ENCODE measurements at regions not wholly inside any gene's neighbourhood (a gene's known extent, or its start where the extent isn't known, plus 50 kb on each side); places are given as distances from the start of the nearest gene placed in this dataset.
"Not testable (repeated sequence)": the region's sequence is repeated elsewhere in the genome, so short reads cannot be mapped to it uniquely, and the experiment has no call there.

DNA sequence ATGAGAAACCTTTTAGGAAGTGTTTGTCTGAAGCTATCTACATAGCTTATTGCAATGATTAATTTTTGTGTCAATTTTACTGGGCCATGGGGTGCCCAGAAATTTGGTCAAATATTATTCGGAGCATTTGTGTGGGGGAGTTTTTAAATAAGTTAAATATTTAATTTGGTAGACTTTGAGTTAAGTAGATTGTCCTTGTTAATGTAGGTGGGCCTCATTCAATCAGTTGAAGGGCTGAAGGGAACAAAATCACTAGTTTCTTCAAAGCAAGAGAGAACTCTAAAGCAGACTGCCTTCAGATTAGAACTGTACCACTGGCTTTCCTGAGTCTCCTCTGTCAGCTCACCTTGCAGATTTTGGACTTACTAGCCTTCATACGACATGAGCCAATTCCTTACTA, 1008.6 kb upstream of the ADAMTS5 start:
- Histone ChIP-seq H3K4me3 (no peak overlapping the region), H3K36me3 (no peaks in the 10 kb centered on the region), H3K27ac (no peak overlapping the region), H3K4me1 (no peaks in the 10 kb centered on the region), H3K9me3 (no peaks in the 10 kb centered on the region), H3K27me3 (no peaks in the 10 kb centered on the region)
- intact Hi-C loops (cut with DNase I), result no loop called here
- TF ChIP-seq, protein P1, sequence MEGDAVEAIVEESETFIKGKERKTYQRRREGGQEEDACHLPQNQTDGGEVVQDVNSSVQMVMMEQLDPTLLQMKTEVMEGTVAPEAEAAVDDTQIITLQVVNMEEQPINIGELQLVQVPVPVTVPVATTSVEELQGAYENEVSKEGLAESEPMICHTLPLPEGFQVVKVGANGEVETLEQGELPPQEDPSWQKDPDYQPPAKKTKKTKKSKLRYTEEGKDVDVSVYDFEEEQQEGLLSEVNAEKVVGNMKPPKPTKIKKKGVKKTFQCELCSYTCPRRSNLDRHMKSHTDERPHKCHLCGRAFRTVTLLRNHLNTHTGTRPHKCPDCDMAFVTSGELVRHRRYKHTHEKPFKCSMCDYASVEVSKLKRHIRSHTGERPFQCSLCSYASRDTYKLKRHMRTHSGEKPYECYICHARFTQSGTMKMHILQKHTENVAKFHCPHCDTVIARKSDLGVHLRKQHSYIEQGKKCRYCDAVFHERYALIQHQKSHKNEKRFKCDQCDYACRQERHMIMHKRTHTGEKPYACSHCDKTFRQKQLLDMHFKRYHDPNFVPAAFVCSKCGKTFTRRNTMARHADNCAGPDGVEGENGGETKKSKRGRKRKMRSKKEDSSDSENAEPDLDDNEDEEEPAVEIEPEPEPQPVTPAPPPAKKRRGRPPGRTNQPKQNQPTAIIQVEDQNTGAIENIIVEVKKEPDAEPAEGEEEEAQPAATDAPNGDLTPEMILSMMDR (IDR thresholded peaks at IDR 0.05), result no peak
- DNase-seq (ENCODE audit: low spot score in 2 of 2), result no peak

DNA sequence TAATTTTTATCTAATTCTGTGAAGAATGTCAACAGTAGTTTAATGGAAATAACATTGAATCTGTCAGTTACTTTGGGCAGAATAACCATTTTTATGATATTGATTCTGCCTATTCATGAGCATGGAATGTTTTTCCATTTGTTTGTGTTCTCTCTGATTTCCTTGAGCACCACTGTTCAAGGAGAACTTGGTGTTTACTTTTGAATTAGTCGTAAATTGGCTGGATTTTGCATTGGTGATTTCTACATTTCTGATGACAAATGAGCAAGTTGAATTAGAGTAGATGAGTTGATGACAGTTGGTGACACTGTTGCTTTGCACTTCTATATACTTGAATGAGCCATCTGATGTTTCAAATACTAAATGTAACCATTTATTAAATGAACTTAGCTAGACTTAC, 1007.3 kb upstream of the ADAMTS5 start:
- H3K4me3 ChIP-seq; intact Hi-C loops (cut with DNase I); H3K36me3 ChIP-seq; H3K27me3 ChIP-seq; H3K9me3 ChIP-seq; DNase-seq (ENCODE audit: low spot score in 2 of 2); H3K27ac ChIP-seq; H3K4me1 ChIP-seq: not testable (repeated sequence)

DNA sequence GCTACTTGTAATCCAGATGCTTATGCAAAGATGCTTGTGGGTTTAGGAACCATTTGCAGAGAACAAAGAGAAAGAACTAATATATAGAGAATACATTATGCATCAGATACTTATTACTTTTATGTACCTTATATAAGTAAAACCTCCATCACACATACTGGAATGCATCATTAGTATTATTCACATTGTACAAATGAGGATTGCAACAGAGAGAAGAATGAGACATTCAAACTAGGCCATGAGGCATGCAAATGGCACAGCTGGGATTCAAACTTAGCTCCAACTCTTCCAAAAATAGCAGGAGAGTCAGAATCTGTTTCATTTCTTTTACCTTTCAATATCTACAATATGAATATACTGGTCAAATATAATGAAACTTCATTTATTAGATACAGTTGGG, 1001.4 kb upstream of the ADAMTS5 start:
- DNase-seq (ENCODE audit: low spot score in 2 of 2); H3K27ac ChIP-seq; H3K4me3 ChIP-seq; H3K4me1 ChIP-seq; H3K27me3 ChIP-seq; H3K36me3 ChIP-seq; intact Hi-C loops (cut with DNase I); H3K9me3 ChIP-seq: not testable (repeated sequence)

DNA sequence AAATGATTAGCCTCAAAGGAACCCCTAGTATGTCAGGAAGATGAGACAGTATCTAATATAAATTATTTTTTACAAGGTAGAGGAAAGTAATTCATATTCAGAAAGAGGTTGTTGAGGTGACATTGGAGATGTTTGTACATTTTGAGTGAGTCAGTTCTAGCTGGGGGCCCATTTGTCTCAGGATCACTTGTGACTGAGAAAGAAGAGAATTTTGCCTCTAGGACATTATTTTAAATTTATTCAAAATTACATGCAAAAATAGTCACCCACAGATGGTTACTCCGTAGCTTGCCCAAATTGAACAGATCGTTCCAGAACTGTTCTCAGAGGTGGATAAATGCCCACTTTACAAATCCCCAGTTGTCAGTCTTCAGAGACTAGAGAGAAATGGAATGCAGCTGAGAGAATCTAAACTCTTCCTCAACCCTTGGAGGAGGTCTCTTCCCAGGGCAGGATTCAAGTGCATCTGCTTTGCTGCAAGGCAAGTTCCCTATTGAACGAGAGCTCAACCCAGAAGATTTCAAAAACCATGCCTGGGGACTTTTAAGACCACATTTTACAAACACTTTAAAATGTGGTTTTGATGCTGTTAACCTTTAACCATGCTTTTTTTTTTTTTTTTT, 987.8 kb upstream of the ADAMTS5 start:
- TF ChIP-seq, protein P1 (IDR thresholded peaks at IDR 0.05), result no peak
- Histone ChIP-seq H3K27ac (no peak overlapping the region), H3K9me3 (no peaks in the 10 kb centered on the region), H3K4me3 (no peak overlapping the region), H3K36me3 (no peaks in the 10 kb centered on the region), H3K4me1 (no peaks in the 10 kb centered on the region), H3K27me3 (no peaks in the 10 kb centered on the region)
- DNase-seq (ENCODE audit: low spot score in 2 of 2), result no peak
- intact Hi-C loops (cut with DNase I), result no loop called here

DNA sequence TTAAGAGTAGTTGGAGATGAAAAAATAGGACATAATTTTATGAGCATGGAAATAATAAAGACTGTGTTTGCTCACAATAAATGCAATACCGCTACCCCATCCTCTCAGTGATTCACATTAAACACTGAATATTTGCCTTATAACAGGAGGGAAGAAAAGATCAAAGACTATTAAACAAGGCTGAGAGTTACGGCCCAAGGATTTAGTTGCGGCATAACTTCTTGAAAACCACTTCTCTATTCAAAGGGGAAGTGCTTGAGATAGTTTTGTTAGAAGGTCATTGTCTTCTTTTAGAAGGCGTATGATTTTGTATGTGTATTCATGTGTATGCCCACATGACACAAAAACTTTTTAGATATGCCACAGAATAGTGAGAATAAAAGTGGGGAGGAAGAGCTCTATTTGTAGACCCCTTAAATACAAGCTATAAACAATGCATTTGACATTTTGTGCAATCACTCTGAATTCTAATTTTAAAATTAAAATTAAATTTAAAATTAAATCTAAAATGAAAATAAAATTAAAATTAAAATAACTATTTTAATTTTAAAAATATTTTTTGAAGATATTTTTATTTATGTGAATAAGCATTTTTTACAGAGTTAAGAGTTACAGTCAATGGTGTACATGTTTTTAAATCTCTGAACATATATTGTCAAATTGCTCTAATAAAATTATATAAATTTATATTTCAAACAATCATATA, 986.6 kb upstream of the ADAMTS5 start:
- DNase-seq (ENCODE audit: low spot score in 2 of 2), result no peak
- H3K9me3 ChIP-seq, result no peaks in the 10 kb centered on the region
- no peaks in the 10 kb centered on the region for H3K27me3 ChIP-seq
- no peaks in the 10 kb centered on the region for H3K36me3 ChIP-seq
- TF ChIP-seq, protein P1 (IDR thresholded peaks at IDR 0.05), result no peak
- H3K4me3 ChIP-seq, result no peak overlapping the region
- H3K4me1 ChIP-seq, result no peaks in the 10 kb centered on the region
- H3K27ac ChIP-seq, result no peak overlapping the region
- intact Hi-C loops (cut with DNase I), result no loop called here

DNA sequence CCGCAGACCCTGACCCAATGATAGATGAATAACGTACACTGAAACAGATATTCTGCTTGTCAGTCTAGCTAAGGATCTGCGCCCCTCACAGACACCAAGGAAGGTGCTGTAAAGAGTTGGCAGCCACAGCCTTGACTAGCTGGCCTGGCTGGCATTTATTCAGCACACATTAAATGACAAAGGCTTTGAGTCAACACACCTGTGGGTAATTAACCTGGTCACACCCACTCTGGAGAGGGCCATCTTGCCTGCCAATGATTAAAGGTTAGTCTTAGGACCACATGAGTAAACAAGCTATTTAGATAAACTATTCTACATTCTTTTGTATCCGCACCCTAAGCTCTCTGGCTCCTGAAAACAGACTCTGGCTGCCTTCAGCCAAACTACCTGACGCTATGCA, 982.2 kb upstream of the ADAMTS5 start:
- H3K4me3 ChIP-seq; H3K27me3 ChIP-seq; intact Hi-C loops (cut with DNase I); H3K27ac ChIP-seq; H3K9me3 ChIP-seq; DNase-seq (ENCODE audit: low spot score in 2 of 2); H3K36me3 ChIP-seq; H3K4me1 ChIP-seq: not testable (repeated sequence)

DNA sequence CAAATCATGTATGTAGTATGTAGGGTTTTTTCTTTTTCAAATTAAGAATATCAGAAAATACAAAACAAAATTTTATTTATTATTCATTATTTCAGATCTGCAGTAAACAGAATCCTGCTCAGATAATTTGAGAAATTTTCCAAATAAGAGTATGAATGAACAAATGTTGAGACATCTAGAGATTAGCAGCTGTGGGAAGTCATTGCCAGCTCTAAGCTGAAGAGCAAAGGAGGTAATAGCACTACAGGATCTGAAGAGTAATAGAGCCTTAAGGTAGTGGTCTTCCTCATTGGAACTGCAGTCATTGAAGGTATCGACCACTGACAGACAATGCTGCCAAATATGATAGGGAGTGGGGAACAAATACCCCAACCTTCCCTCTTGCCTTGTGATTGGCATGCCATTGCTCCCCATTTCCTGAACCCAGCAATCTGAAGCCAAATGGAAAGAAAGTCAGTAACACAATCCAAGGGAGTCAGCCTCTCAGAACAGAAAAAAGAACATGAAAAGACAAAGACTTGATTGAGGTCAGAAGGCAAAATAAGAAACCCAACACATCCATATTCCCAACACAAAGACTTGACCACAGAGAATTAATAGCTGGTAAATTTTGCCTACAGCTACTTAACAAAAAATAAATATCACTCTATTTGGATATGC, 963.4 kb upstream of the ADAMTS5 start:
- H3K9me3 ChIP-seq; H3K27me3 ChIP-seq; H3K4me1 ChIP-seq; DNase-seq (ENCODE audit: low spot score in 2 of 2); H3K27ac ChIP-seq; intact Hi-C loops (cut with DNase I); H3K4me3 ChIP-seq; H3K36me3 ChIP-seq: not testable (repeated sequence)

DNA sequence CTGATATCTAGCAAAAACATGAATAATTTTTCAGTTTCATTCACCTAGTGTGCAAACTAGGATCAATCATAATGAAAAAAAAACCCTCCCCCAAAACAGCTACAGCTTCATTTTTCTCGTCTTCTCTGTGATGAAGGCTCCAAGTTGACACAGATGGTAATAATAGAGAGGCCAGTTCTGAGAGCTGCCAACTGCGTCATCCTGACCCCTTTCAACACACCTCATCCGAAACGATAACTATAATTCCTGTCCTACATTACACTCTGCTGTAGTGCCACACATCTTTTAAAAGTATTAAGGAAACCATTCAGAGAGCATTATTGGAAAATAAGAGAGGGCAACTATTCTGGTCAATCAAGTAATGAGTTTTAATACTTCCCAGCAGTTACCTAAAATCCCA, 962.3 kb upstream of the ADAMTS5 start:
- H3K27me3 ChIP-seq; H3K9me3 ChIP-seq; H3K4me1 ChIP-seq; DNase-seq (ENCODE audit: low spot score in 2 of 2); H3K4me3 ChIP-seq; H3K36me3 ChIP-seq; H3K27ac ChIP-seq; intact Hi-C loops (cut with DNase I): not testable (repeated sequence)

DNA sequence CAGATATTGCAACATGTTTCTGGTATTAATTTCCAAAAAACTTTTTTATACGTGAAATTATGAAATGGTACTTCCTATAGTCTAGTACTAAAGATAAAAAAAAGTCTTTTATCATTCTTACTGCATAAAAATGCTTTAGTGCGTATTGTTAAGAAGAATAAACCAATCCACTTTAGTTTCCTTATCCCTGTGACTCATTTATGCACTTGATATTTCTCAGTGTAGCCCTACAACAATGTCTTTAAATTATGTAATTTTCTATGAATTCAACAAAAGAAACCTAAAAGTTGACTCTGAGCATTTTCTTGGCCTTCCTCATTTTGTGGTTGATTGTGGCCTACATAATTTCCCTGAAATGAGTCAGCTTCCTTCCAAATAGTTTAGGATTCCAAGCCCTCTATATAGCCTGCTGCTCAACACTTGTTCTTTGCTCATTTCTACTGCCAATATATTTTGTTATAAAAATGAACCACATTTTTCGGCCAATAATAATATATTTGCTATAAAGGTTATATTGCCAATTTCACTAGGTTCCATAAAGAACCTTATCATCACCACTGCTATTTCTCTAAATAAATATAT, 961.7 kb upstream of the ADAMTS5 start:
- H3K27ac ChIP-seq; H3K27me3 ChIP-seq; intact Hi-C loops (cut with DNase I): not testable (repeated sequence)

DNA sequence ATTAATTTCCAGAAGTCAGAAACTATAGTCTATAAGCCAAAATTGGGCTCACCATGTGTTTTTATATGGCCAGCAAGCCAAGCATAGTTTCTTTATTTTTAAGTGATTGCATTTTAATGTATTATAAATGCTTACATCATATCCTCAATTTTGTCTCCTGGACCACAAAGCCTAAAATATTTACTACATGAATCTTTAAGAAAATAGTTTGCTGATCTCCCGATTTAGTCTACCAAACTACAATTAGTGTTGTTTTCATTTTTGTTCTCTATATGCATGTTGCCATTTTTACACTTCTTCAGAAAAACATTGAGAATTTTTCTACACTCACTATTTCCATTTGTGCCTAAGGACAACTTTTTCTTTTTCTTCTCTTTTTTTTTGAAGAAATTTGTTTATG, 954.5 kb upstream of the ADAMTS5 start:
- H3K4me3 ChIP-seq; H3K4me1 ChIP-seq; intact Hi-C loops (cut with DNase I); H3K27me3 ChIP-seq; H3K36me3 ChIP-seq; H3K9me3 ChIP-seq; DNase-seq (ENCODE audit: low spot score in 2 of 2); H3K27ac ChIP-seq: not testable (repeated sequence)

More for the DNA sequence above, 961.7 kb upstream of the ADAMTS5 start:
- not testable (repeated sequence) for DNase-seq (ENCODE audit: low spot score in 2 of 2); H3K36me3 ChIP-seq; H3K4me3 ChIP-seq; H3K4me1 ChIP-seq; H3K9me3 ChIP-seq

DNA sequence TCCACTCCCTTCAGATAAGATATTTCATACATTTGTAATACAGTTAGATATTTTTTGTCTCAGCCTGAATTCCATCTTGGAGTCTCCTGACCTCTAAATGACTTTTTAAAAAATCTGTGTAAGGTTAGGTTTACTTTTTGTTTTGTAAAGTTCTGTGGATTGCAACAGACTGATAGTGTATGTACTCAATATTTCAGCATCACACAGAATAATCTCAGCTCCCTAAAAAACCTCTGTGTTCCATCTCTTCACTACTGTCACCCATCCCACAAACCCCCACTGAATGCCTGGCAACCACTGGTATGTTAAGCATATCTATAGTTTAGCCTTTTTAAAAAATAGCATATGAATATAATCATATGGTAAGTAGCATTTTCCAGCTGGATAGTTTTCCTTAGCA, 951.1 kb upstream of the ADAMTS5 start:
- H3K4me1 ChIP-seq; H3K4me3 ChIP-seq; H3K9me3 ChIP-seq; H3K36me3 ChIP-seq; H3K27ac ChIP-seq; intact Hi-C loops (cut with DNase I); DNase-seq (ENCODE audit: low spot score in 2 of 2); H3K27me3 ChIP-seq: not testable (repeated sequence)
